ENCODE measurements at regions not wholly inside any gene's neighbourhood (a gene's known extent, or its start where the extent isn't known, plus 50 kb on each side); places are given as distances from the start of the nearest gene placed in this dataset.

DNA sequence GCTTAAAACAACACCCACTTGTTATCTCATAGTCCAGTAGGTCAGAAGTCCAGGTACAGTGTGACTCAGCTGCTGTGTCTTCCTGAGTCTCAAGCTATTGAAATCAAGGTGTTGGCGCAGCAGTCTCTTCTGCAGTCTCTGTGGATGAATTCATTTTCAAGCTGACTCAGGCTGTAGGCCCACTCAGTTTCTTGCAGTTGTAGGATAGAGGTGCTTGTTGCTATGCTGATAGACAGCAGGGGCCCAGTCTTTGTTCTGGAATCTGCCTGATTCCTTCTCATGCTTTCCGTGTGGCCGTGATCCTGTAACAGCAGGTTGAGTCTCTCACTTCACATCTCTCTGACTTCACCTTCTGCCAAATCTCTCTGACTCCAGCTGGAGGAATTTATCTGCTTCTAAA is 400.4 kb upstream of the POM121L12 start:
- DNase-seq (ENCODE audit: low read depth, low spot score): no peak
- TF ChIP-seq, protein P1, sequence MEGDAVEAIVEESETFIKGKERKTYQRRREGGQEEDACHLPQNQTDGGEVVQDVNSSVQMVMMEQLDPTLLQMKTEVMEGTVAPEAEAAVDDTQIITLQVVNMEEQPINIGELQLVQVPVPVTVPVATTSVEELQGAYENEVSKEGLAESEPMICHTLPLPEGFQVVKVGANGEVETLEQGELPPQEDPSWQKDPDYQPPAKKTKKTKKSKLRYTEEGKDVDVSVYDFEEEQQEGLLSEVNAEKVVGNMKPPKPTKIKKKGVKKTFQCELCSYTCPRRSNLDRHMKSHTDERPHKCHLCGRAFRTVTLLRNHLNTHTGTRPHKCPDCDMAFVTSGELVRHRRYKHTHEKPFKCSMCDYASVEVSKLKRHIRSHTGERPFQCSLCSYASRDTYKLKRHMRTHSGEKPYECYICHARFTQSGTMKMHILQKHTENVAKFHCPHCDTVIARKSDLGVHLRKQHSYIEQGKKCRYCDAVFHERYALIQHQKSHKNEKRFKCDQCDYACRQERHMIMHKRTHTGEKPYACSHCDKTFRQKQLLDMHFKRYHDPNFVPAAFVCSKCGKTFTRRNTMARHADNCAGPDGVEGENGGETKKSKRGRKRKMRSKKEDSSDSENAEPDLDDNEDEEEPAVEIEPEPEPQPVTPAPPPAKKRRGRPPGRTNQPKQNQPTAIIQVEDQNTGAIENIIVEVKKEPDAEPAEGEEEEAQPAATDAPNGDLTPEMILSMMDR (IDR thresholded peaks at IDR 0.05; ENCODE audit: low read depth, low read length): no peak
- H3K4me3 ChIP-seq (ENCODE audit: low read depth, low read length): no peak overlapping the region
- in situ Hi-C loops (cut with HindIII; ENCODE audit: low sequenced_read_pairs): no loop called here

DNA sequence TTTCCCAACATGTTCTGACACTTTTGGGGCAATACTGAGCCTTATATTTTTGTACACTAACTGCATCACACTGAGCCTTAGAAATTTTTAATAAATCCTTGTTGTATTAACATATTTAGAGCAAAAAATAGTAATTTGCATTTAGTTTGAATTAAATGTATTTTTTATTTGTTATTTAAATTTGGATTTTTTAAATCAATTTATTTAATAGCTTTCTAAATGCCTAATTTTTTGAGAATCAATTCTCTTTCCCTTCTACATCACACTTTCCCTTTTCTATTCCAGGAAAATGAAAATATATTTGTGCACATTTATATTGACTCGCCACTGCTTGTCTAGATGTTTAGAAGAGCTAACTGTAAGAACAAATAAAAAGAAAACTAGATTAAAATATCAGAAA is 414.6 kb upstream of the POM121L12 start:
- no peak for DNase-seq (ENCODE audit: low read depth, low spot score)
- TF ChIP-seq, protein P1 (IDR thresholded peaks at IDR 0.05; ENCODE audit: low read depth, low read length): no peak
- in situ Hi-C loops (cut with HindIII; ENCODE audit: low sequenced_read_pairs): no loop called here

GRCh38 chr7:52616552-52616951 is 418.9 kb upstream of the POM121L12 start:
- in situ Hi-C loops (cut with HindIII; ENCODE audit: low sequenced_read_pairs): no loop called here

More for the DNA sequence above, 414.6 kb upstream of the POM121L12 start:
- H3K4me3 ChIP-seq (ENCODE audit: low read depth, low read length): no peak overlapping the region

DNA sequence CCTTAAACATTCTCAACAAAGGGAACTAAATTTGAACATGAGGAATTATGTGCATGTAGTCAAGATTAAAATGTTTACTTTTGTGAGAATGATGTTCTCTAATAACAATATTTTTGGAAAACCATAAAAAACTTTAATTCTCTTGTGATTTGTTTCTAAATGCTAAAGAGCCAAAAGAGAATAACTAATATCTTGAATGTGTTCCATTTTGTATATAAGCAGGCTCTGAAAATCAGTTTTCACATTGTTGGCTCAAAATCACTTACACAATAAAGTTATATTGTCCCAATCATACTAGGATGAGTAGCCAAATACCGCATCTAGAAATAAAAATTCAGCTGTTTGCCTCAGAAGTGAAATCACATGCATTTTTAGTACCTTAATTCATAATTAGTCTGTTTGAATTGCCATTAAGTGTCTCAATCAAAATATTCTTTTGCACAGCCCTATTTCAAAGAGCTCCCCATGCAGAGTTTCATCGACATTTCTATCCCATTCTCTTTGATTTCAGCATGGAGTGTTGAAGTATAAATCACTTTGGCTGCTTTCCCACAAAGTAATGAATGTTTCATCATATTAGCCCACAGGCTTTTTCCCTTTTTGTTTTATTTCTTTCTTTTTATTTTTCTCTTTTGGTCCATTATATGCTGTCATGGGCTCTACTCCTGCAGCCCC is 420.3 kb upstream of the POM121L12 start:
- no peak for DNase-seq (ENCODE audit: low read depth, low spot score)
- no peak overlapping the region for H3K4me3 ChIP-seq (ENCODE audit: low read depth, low read length)
- in situ Hi-C loops (cut with HindIII; ENCODE audit: low sequenced_read_pairs): no loop called here
- TF ChIP-seq, protein P1 (IDR thresholded peaks at IDR 0.05; ENCODE audit: low read depth, low read length): no peak

More at GRCh38 chr7:52616552-52616951, 418.9 kb upstream of the POM121L12 start:
- TF ChIP-seq, protein P1 (IDR thresholded peaks at IDR 0.05; ENCODE audit: low read depth, low read length): no peak
- no peak overlapping the region for H3K4me3 ChIP-seq (ENCODE audit: low read depth, low read length)
- no peak for DNase-seq (ENCODE audit: low read depth, low spot score)

DNA sequence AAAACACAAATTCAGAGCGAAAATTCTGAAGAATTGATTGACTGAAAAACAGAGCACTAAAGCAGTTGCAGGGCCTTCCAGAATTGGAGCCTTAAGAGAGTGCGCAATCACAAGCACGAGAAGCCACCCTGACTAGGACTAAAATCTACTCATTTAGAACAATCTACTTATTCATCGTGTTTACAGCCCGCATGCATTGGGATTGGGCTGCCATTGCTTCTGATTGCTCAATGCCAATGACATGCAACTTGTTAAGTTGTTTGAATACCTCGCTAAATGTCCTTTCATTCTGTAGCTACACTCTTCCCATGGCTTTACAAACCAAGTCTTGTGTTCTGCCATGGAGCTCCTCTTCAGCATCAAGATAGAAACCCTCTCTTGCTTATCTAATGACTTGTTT is 425.9 kb upstream of the POM121L12 start:
- in situ Hi-C loops (cut with HindIII; ENCODE audit: low sequenced_read_pairs): no loop called here
- no peak for DNase-seq (ENCODE audit: low read depth, low spot score)
- H3K4me3 ChIP-seq (ENCODE audit: low read depth, low read length): no peak overlapping the region
- TF ChIP-seq, protein P1 (IDR thresholded peaks at IDR 0.05; ENCODE audit: low read depth, low read length): no peak

DNA sequence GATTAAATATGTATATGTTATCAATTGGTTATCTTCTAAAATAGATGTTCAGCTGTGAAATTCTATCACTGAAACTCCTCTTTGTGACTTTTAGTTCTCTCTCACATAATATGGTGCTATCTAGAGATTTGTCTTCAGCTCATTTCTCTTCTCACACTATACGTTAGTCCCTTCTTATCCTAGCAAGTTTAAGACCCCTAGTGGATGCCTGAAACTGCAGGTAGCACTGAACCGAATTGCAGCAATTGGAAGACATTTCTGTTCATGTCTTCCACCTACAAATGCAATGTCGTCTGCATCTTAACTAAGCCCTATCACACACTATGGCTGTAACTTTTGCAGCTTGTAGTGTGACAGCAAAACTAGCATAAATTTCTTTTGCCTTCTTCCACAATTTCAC is 442.7 kb upstream of the POM121L12 start:
- DNase-seq (ENCODE audit: low read depth, low spot score): no peak
- in situ Hi-C loops (cut with HindIII; ENCODE audit: low sequenced_read_pairs): no loop called here
- H3K4me3 ChIP-seq (ENCODE audit: low read depth, low read length): no peak overlapping the region
- TF ChIP-seq, protein P1 (IDR thresholded peaks at IDR 0.05; ENCODE audit: low read depth, low read length): no peak
